ENCODE measurements at regions not wholly inside any gene's neighbourhood (a gene's known extent, or its start where the extent isn't known, plus 50 kb on each side); places are given as distances from the start of the nearest gene placed in this dataset.
"Not testable (repeated sequence)": the region's sequence is repeated elsewhere in the genome, so short reads cannot be mapped to it uniquely, and the experiment has no call there.

DNA sequence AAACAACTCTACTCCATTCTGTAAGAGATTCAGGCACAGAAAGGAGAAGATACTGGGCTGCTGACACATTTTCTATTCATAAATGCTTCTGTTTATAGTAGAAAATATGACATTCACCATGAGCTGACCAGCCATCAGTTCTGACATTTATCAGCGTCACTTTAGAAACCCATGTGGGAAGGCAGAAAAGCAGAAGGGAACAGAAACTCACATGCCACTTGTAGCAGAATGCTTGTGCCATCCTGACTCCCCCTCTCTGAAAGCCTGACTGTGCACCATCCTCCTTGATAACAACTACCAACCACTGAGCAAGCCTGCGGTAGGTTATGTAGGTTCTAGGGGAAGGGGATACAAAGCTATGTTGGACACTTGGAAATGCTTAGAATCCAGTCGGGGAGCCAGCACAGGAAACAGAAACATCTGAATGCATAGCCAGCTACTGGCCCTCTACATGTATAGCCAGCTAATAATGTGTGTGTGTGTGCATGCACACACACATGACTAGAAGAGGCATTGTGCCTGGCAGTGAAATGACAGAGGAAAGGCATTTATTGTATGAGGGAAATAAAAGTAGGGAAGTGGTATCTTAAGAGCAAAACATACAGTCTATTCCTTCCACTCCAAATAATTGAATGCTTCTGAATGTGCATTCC is 104.3 kb downstream of the SPDYE17 start:
- not testable (repeated sequence) for FAIRE-seq; DNase-seq (ENCODE audit: low spot score)

DNA sequence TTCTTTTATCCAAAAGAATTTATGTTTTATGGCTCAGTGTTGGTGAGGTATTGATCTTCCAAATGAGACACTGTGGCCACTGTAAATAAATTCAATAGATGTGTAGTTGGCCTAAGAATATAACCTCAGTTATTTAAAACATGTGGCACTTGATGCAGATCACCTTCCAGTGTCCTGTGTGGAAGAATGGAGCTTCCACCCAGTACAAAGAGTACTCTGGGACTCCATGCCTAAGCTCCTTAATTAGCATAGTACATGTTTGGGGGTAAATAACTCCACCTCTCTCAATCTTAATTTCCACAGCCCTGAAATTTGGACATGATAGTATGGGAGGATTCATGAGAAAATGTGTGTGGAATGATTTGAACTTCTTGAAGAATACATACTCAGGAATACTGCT is 105.7 kb downstream of the SPDYE17 start:
- not testable (repeated sequence) for FAIRE-seq; DNase-seq (ENCODE audit: low spot score)

DNA sequence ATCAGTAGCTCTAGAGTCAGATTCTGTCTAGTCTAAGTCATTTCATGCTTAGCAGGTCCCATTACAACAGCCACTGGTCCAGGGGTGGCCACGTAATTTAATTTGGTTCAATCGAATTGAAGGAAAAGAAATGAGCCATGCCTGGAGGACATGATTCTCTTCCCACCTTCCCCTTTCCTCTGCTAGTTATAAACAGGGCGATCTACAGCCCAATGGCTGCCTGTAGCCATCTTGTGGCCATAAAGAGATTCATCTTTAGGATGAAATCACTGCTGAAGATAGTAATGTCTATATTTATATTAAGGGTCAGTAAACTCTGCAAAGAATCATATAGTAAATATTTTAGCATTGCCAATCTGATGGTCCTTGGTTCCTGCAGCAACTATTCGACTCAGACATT is 107.4 kb downstream of the SPDYE17 start:
- DNase-seq (ENCODE audit: low spot score); FAIRE-seq: not testable (repeated sequence)

DNA sequence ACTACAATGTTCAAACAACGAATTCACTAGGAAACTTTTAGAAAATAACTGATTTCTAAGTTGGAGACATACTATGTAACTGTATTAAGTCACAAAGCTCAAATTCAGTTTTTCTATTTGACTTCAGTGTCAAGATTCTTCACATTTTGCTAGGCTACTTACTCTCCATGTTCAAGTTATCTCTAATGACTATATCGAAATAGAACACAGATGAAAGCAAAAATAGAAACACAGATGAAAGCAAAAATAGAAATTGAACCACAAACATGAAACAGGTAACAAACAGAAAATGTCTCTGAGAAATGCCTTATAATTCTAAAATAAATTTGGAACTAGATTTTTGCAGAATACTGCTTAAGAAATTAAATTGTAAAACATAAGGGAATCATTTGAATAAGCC is 113.5 kb downstream of the SPDYE17 start:
- not testable (repeated sequence) for FAIRE-seq; DNase-seq (ENCODE audit: low spot score)

DNA sequence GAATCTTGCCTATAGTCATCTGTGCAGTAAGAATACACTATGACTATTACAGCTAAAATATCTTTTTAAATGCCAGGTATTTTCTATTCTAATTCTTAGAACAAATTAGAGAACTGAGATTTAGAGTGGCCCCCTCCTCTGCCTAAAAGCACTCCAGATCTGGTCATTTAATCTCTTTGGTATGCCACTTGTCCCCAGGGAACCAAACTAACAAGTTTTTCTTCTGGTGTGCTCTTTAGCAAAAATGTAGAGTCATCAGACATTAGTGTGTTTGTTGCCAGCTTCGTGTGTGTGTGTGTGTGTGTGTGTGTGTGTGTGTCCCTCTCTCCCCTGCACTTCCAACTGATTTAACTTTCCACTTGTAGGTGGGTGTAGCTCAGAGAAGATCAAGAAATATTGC is 117.8 kb downstream of the SPDYE17 start:
- FAIRE-seq; DNase-seq (ENCODE audit: low spot score): not testable (repeated sequence)

DNA sequence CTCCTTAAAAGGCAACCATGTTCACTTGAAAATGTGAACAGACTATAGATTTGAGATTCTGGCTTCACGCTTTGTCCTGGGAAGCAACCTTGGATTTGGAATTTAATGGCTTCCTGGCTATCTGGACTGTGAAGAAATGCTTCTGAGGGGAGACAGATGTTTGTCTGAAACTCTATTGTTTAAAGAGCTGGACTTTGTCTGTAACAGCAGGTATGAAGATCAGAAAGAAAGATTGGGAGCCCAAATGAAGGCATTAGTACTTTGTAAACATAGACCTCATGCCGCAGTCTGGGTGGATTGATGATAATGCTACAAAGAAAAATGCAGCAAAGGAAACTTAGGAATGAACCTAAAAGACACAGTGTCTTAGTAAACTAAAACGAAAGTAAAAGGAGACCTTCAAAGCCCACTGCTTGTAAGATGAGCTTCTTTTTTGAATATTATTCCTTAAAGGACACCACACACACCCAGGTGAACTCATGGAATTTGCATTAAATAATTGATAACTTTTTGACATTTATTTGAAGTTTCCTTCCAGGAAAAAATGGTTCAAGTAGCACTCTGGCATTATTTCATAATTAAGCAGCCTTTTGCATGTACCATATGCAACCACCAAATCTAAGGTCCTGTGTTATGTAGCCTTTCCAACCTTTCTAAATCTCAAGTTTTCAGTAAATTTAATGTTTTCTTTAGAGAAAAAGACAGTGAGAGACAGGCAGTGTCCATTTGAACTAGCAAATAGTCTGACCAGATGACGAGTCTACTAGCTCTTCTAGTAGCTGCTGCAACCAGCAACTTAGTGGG is 119.9 kb downstream of the SPDYE17 start:
- not testable (repeated sequence) for DNase-seq (ENCODE audit: low spot score)

DNA sequence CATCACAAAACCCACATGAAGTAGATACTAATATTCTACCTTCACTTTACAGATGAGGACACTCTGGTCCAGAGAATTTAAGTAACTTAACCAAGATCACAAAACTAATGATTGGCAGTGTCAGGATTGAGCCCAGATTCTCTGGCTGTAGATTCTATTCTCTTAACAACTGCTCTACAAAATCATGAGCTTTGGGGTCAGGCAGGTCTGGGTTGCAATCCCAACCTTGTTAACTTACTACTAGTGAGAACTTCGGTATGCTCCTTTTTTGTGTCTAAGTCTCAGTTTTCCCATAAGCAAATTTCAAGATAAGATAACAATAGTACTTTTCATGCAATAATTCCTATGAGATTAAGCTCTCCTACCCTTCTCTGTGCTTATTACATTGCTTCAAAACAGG is 127.5 kb downstream of the SPDYE17 start:
- FAIRE-seq; DNase-seq (ENCODE audit: low spot score): not testable (repeated sequence)

More for the DNA sequence above, 119.9 kb downstream of the SPDYE17 start:
- FAIRE-seq, result not testable (repeated sequence)

DNA sequence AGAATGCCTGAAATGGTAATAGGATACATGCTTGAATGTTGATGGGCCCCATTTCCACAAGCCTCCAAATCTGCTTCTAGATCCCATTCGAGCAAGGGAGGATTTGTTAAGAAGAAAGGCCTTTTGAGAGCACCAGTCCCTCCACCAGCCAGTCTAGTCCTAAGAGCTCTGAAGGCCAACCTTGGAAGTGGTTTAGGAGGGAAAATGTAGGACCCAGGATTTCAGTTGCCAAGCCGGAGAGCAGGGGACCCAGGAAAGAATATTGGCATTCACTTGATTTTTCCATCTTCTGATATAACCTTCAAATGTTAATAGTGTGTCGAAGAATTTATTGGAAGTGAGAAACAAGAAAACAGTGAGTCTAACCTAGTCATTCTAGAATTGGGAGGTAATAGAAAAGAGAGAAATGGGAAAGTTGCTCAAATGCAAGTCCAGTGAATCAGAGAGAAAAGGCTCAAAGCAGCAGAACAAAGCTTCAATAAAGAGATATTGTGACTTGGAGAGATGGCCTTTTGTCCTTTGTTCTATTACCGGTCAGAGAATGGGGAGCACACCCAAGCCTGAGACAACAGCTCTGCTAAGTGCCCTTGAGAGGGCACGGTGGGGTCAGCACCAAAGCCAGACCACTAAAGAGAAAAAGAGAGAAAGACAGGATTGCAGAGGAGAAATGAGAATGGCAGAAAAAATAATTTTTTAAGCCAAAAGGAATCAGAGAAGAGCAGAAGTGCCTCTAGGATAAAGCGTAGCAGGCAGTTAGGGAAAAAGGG is 130.0 kb downstream of the SPDYE17 start:
- not testable (repeated sequence) for FAIRE-seq

DNA sequence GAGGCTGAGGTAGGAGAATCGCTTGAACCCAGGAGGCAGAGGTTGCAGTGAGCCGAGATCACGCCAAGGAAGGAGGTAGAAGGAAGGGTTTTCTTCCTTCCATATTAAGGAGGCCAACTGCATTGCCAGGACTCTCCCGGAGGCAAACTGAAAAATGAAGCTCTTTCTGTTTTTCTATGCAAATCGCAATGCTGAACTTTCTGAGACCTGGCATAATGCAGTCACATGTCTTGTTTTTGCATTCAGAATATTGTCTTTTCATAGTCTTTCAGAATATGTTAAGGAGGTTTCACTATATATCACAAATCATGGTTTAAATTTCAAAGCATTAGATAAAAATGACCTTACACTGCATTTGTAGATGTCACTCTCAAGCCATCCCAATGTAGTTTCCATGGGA is 133.4 kb downstream of the SPDYE17 start:
- not testable (repeated sequence) for FAIRE-seq

More for the DNA sequence above, 130.0 kb downstream of the SPDYE17 start:
- DNase-seq (ENCODE audit: low spot score), result not testable (repeated sequence)

DNA sequence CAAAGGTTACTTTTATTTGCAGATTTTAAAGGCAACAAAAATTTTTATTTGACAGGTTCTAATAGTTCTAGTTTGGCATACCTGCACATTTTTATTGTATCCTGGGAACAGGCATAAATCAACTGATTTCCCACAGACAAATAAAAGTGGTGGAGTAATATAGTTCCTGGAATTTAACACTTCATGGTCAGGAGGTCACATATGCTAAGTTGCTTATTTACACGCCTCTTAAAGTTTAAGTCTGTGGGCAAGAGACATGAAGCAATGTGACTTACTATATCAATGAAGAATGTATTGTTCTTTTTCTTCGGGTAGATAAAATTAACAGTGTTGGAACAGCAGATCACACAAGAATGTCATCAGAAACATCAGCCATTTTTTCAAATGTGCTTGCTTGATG is 135.2 kb downstream of the SPDYE17 start:
- DNase-seq (ENCODE audit: low spot score); FAIRE-seq: not testable (repeated sequence)

More for the DNA sequence above, 133.4 kb downstream of the SPDYE17 start:
- DNase-seq (ENCODE audit: low spot score), result not testable (repeated sequence)

DNA sequence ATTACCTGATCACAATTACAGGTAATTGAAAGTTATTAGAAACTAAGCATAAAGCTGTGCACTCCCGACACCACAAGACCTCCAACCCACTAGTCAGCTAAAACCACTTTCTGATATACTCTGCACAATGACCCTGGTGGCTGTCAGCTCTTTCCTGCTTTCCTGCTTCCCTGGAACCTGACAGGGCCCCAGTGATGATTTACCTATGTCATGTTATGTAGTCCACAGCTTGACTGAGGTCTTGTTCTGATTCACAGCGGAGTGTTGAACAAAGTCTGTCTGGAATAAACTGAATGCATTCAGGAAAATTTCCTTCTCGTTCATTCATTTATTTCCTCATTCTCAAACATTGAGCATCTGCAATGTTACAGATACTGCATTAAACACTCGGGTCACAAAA is 136.5 kb downstream of the SPDYE17 start:
- not testable (repeated sequence) for DNase-seq (ENCODE audit: low spot score); FAIRE-seq

DNA sequence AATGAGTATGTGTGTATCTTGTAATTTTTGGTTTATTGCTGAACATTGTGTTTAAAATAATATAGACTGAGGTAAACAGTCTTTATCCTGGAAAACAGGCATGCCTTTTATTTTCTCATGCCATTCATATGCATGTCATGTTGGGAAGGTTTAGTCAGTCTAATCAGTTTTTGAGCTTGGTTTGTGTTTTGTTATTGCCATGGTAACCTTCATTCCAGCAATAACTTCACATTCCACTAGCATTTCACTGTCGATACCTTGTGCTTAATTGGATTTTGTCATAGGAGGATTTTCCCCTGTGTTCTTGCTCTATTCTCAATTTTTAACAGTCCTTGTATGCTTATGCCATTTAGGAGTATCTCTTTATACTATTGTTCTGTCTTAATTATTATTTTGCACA is 140.4 kb downstream of the SPDYE17 start:
- not testable (repeated sequence) for DNase-seq (ENCODE audit: low spot score); FAIRE-seq

DNA sequence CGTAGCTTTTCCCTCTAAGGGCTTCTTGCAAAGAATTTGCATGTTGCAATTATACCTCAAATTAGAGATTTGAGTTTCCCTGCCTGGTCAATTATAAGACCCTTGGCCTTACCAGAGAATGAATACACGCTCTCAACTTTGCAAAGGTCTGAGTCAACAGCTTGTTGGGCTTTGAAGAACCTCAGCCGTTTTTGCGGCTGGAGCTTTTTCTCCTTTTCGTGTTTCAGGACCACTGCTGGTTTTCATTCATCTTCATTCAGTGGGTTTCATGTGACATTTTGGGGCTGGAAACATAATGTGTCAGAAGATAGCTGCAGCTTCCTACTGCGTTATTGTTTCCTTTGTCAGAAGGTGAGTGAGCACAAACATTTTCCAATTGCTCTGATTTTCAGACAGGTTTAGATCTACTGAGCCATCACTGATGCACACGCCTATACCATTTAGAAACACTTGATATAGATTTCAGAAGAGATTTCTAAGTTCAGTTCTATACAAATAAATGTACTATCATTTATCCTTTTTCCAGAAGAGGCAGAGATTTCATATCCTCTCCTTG is 152.3 kb downstream of the SPDYE17 start:
- not testable (repeated sequence) for FAIRE-seq; DNase-seq (ENCODE audit: low spot score)

DNA sequence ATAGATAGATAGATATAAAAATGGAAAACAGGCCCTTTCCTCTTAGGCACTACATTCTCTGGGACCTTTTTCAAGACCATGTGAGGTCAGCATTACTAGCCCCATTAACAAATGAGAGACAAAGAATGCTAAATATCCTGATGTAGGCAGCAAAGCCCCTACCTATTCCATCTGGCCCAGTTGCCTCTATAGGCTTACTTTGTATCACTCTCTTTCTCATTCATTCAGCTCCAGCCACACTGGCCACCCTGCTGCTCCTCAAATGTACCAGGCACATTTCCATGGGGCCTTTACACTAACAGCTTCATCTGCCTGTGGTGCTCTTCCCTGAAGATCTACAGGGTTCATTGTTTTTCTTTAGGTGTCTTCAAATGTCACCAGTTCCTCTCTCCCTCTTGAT is 156.4 kb downstream of the SPDYE17 start:
- DNase-seq (ENCODE audit: low spot score); FAIRE-seq: not testable (repeated sequence)

DNA sequence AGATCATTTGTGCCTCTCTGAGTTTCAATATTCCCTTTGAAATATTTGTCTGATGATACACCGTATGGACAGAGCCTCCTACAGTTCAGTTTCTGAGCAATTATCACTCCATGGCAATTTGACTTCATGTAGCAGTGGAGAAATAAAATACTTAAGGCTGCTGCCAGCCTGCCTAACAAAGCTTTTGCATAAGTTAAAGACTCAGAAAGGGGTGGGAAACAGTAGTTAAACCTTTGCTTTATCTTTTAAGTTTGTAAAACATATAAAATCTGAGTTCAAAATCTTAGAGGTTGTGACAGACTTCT is 161.7 kb downstream of the SPDYE17 start:
- FAIRE-seq; DNase-seq (ENCODE audit: low spot score): not testable (repeated sequence)

DNA sequence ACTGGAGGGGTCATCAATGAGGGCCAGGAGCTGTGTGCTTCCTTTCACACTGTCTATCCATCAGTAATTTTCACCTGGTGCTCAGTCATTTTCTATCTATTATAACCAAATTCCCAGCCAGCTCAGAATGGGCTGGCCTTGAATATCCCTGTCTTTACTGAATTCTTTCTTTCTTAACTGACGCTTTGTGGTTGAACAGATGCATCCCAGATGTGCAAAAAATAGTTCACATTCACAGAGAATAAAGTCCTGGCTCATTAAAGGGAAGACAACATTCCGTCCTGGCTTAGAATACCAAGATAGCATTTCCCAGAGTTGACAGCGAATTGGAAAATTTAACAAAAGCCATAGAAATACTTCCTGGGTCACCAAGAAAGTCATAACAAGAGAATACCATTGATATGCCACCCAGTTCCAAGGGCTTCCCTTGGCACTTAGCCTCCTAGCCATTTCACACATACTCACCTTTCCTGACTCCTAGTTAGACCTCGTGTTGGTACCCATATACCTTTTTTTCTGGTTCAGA is 164.7 kb downstream of the SPDYE17 start:
- not testable (repeated sequence) for FAIRE-seq; DNase-seq (ENCODE audit: low spot score)

DNA sequence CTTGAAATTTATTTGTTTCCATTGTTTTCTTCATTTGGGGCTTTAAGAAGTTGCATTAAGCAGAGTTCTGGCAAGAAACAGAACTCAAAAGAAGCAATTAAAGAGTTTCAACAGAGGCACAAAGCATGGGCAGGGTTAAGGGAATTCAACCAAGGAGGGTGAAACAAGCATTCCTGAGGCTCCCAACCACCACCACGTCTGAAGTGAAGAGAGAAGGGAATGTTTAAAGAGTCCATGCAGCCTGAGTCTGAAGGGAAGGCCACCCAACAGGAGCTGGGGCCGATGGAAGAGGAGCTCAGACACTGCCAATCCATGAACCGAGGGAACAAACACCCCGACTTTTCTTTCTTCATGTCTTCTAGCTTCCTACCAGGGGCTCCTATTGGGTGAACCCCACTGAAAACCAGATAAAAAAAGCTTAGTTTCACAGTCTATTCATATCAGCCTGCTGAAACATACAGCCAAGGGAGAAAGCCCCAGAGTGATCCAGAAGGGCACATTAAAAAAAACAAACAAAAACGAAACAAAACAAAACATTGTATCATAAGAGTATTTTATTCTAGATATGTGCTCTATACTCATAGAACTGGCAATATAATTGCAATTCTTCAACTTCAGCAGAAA is 168.9 kb downstream of the SPDYE17 start:
- not testable (repeated sequence) for FAIRE-seq; DNase-seq (ENCODE audit: low spot score)

DNA sequence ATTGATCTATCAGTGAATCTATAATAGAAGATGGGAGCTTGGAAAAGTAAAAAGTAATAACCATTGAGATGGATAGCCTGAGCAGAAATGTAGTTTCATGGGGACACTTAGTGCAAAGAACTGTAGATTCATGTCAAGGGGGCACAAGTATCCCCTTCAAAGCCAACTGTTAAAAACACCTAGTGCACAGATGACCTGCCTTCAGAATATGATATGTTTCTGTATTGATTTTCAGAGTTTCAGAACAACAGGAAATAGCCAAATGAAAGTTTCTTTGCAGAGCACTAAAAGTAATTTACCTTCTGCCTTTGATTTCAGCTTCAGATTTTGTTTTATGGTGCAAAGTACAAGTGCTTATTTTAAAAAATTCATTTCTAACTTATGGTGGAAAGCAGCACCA is 169.9 kb downstream of the SPDYE17 start:
- DNase-seq (ENCODE audit: low spot score); FAIRE-seq: not testable (repeated sequence)

DNA sequence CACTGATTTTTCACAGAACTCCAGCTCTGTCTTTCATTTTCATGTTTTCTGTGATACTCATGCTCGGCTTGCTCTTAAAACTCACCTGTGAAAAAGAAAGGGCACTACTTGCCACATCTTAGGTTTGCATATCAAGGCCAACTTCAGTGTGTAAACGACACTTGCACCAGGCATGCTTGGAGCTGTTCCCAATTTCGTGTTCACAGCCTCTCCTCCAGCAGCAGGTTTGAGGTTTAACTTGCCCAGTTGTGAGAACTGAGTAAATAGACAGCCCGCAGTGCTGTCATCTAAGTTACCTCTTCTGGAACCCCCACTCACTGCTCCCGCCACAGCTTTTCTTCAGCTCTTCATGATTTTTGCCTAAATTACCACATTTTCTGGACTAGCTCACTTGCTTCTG is 172.2 kb downstream of the SPDYE17 start:
- not testable (repeated sequence) for FAIRE-seq; DNase-seq (ENCODE audit: low spot score)

DNA sequence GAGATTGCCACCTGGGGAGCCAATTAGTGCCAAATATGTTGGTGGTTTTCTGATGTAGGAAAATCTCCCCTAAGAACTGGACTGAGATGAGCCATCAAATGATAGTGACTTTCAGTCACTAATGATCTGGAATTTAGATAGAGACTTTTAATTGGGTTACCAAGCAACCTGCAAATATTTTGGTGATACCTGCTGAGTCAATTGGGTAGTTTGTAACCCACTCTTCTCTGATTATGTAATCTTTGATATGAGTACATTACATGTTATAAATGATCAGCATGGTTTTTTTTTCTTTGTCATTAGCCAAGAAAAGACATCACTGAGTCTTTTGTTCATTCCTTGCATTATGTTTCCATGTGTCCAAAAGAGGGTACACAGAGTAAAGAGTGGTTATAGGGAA is 177.5 kb downstream of the SPDYE17 start:
- not testable (repeated sequence) for DNase-seq (ENCODE audit: low spot score); FAIRE-seq

All from RCC 7860 (cell line).